BE2C (cell line): ENCODE measurements at regions not wholly inside any gene's neighbourhood (a gene's known extent, or its start where the extent isn't known, plus 50 kb on each side); places are given as distances from the start of the nearest gene placed in this dataset.
"Not testable (repeated sequence)": the region's sequence is repeated elsewhere in the genome, so short reads cannot be mapped to it uniquely, and the experiment has no call there.

Experiments used
- DNase-seq: peaks from one replicate; pipeline ENCODE4 v3.0.0-alpha.2; 2020
- H3K27me3 ChIP-seq: fragments of 250-450 bp; sonication (Bioruptor Pico); 2 replicates; pipeline ENCODE4 v1.5.1; 2020; ENCODE audit warnings: mild to moderate bottlenecking
- H3K36me3 ChIP-seq: fragments of 250-450 bp; sonication (Bioruptor Pico); 2 replicates; pipeline ENCODE4 v1.5.1; 2020; ENCODE audit warnings: mild to moderate bottlenecking
- H3K4me1 ChIP-seq: fragments of 250-450 bp; sonication (Bioruptor Pico); 2 replicates; pipeline ENCODE4 v1.5.1; 2020
- H3K4me3 ChIP-seq: 2 replicates; pipeline ENCODE4 v1.5.1; 2011; ENCODE audit warnings: low read depth, low read length
- H3K9me3 ChIP-seq: fragments of 250-450 bp; sonication (Bioruptor Pico); 2 replicates; pipeline ENCODE4 v1.5.1; 2020
- TF ChIP-seq, protein P1 (sequence below): IDR thresholded peaks from 2 replicates; pipeline ENCODE4 v1.5.1; 2012; ENCODE audit warnings: mild to moderate bottlenecking, low read depth, low read length

DNA sequence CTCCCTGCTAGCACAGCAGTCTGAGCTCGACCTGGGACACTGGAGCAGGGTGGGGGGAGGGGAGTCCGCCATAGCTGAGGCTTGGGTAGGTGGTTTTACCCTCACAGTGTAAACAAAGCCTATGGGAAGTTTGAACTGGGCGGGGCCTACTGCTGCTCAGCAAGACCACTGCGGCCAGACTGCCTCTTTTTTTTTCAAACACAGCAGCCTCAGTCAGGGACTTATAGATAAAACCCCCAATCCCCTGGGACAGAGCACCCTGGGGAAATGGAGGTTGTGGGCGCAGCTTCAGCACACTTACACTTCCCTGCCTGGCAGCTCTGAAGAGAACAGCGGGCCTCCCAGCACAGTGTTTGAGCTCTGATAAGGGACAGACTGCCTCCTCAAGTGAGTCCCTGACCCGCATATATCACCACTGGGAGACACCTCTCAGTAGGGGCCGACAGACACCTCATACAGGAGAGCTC, 151.1 kb upstream of the APC start:
- Histone ChIP-seq H3K4me3 (no peak overlapping the region), H3K4me1 (no peaks in the 10 kb centered on the region), H3K9me3 (no peaks in the 10 kb centered on the region), H3K27me3 (no peaks in the 10 kb centered on the region), H3K36me3 (no peaks in the 10 kb centered on the region)
- DNase-seq: no peak
- TF ChIP-seq, protein P1, sequence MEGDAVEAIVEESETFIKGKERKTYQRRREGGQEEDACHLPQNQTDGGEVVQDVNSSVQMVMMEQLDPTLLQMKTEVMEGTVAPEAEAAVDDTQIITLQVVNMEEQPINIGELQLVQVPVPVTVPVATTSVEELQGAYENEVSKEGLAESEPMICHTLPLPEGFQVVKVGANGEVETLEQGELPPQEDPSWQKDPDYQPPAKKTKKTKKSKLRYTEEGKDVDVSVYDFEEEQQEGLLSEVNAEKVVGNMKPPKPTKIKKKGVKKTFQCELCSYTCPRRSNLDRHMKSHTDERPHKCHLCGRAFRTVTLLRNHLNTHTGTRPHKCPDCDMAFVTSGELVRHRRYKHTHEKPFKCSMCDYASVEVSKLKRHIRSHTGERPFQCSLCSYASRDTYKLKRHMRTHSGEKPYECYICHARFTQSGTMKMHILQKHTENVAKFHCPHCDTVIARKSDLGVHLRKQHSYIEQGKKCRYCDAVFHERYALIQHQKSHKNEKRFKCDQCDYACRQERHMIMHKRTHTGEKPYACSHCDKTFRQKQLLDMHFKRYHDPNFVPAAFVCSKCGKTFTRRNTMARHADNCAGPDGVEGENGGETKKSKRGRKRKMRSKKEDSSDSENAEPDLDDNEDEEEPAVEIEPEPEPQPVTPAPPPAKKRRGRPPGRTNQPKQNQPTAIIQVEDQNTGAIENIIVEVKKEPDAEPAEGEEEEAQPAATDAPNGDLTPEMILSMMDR: no peak

DNA sequence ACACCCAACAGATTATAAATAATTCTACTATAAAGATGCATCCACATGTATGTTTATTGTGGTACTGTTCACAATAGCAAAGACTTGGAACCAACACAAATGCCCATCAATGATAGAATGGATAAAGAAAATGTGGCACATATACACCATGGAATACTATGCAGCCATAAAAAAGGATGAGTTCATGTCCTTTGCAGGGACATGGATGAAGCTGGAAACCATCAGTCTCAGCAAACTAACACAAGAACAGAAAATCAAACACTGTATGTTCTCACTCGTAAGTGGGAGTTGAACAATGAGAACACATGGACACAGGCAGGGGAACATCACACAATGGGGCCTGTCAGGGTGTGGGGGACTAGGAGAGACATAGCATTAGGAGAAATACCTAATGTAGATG, 146.8 kb upstream of the APC start:
- H3K4me3 ChIP-seq, H3K36me3 ChIP-seq, H3K9me3 ChIP-seq, H3K4me1 ChIP-seq, DNase-seq, H3K27me3 ChIP-seq: not testable (repeated sequence)

DNA sequence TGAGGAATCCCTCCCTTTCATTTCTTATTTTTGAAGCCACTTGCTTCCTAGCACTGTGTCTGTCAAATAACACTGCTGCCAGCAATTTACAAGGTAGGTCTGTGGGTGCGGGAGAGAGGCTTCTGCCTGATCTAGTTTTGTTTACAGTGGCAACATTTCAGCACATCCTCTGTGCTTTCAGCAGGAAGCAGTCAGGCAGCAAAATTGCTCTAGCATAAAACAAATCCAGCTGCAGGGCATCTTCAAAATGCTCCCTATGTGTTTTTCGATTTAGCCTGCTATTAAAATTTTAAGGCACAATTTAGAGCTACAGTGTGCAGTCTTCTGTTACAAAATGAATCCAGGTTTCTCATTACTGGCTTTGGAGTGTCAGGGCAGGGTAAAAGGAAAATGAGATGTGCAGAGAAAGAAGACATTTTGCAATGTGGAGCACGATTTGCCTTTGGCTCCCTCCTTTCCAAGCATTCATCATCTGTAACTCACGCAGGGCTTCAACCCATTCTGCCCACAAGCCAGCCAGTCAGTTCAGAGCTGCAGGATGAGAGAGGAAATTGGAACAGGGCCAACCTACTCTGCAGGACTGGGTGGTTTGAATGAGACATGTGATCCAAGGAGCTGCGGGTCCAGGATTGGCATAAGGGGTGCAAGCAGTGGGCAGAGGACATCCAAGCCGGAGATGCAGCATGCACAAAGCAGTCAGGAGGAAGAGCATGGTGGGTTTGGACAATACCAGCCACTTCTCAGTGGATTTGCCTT, 143.4 kb upstream of the APC start:
- Histone ChIP-seq H3K36me3 (no peaks in the 10 kb centered on the region), H3K4me3 (no peak overlapping the region), H3K4me1 (no peaks in the 10 kb centered on the region), H3K27me3 (no peaks in the 10 kb centered on the region), H3K9me3 (no peaks in the 10 kb centered on the region)
- TF ChIP-seq, protein P1: no peak
- peak; percentile 18 for DNase-seq

- no peak for DNase-seq
- Histone ChIP-seq H3K4me3 (no peak overlapping the region), H3K4me1 (no peaks in the 10 kb centered on the region), H3K9me3 (no peaks in the 10 kb centered on the region), H3K36me3 (no peaks in the 10 kb centered on the region), H3K27me3 (no peaks in the 10 kb centered on the region)
- TF ChIP-seq, protein P1: no peak
These were observed 142.7 kb upstream of the APC start for GRCh38 chr5:112594941-112595340.

DNA sequence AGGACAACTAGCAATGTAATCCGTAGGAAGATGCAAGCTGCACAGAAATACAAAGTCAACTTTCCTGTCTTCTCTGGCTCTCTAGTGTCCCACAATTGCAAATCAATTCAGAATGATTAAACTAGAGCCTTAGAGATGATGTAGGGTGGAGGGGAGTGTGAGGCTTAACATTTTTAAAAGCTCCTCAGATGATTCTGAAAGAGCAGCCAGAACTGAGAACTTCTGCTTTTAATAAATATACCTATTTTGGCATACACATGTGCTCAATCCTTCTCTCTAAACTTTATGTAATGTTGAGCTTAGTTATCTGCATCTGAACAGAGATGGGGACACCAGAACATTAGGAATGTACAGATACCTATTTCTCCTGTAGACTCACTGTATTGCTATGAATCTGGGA, 139.9 kb upstream of the APC start:
- TF ChIP-seq, protein P1: no peak
- no peak for DNase-seq
- H3K27me3 ChIP-seq: no peaks in the 10 kb centered on the region
- H3K9me3 ChIP-seq: no peaks in the 10 kb centered on the region
- H3K36me3 ChIP-seq: no peaks in the 10 kb centered on the region
- no peaks in the 10 kb centered on the region for H3K4me1 ChIP-seq
- H3K4me3 ChIP-seq: no peak overlapping the region

DNA sequence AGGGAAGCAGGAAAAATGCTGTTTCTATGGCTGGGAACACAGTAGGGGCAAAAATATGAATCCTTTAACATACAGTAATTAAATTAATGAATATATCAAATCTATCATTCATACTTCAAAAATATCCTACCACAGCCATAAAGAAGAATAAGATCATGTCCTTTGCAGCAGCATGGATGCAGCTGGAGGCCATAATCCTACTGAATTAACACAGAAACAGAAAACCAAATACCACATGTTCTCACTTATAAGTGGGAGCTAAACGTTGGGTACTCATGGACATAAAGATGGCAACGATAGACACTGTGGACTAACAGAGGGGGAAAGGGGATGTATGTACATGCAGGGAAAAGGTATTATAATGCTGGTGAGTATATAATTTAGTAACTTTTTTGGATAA, 137.2 kb upstream of the APC start:
- H3K4me1 ChIP-seq, H3K9me3 ChIP-seq, DNase-seq, H3K27me3 ChIP-seq, H3K4me3 ChIP-seq, H3K36me3 ChIP-seq: not testable (repeated sequence)

DNA sequence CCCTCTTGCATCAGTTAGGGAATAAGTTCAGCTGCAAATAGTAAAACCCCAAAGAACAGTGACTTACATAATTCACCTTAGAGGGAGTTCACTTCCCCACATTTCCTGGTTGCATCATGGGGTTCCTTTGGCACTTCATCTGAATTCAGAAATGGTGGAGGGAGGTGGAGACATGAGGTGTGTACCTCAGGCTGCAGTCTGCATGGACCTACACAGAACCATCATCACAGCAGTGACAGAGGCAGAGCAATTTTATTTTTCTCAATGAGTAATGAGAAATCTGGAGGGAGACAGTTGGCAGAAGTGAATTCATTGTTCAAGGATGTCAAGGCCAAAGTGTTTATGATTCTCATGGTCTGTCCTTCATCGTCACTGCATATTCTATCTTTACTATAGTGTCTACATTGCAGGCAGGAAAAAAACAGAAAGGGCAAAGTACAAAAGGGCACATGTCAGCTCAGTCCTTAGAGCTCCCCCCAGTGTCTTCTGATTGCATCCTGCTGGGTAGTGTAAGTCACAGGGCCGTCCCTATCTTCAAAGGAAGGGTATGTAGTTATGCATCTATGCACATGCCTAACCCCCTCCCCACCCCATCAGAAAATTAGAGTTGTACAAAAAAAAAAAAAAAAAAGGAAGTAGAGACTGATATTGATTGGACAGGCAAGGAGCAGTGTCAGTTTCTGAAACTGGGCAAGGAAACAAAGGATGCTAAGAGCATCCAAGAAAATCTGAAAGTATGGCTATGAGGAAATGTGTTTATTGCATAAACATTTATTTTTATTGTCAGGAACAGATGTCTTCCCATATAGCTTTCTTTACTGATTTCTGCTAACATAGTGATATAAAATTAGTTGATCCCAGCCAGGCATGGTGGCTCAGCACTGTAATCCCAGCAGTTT, 132.7 kb upstream of the APC start:
- Histone ChIP-seq H3K27me3 (no peaks in the 10 kb centered on the region), H3K36me3 (no peaks in the 10 kb centered on the region), H3K4me1 (no peaks in the 10 kb centered on the region), H3K9me3 (no peaks in the 10 kb centered on the region), H3K4me3 (no peak overlapping the region)
- no peak for DNase-seq
- TF ChIP-seq, protein P1: peak; percentile 24; the same call in 1 of the 2 replicates
